MM.1S (cell line): ENCODE measurements at regions not wholly inside any gene's neighbourhood (a gene's known extent, or its start where the extent isn't known, plus 50 kb on each side); places are given as distances from the start of the nearest gene placed in this dataset.

Experiments
- DNase-seq: peaks from one replicate; pipeline ENCODE4 v3.0.0-alpha.2; 2015
- H2AFZ ChIP-seq: fragments of 300-600 bp; sonication (generic); 2 replicates; pipeline ENCODE4 v1.6.0; 2016; ENCODE audit warnings: antibody characterized with exemption, low read length
- H3F3A ChIP-seq: fragments of 300-600 bp; sonication (generic); 2 replicates; pipeline ENCODE4 v1.6.1; 2016; ENCODE audit warnings: mild to moderate bottlenecking, antibody characterized with exemption, low read length, moderate library complexity, mixed read lengths; ENCODE audit not compliant: insufficient read depth
- H3K27ac ChIP-seq: fragments of 300-600 bp; sonication (generic); 2 replicates; pipeline ENCODE4 v1.5.1; 2016; ENCODE audit warnings: mild to moderate bottlenecking, low read length
- H3K27me3 ChIP-seq: fragments of 300-600 bp; sonication (generic); replicated peaks from 2 replicates; pipeline ENCODE4 v1.6.0; 2016; ENCODE audit warnings: low read length; ENCODE audit not compliant: insufficient read depth
- H3K36me3 ChIP-seq: fragments of 300-600 bp; sonication (generic); replicated peaks from 2 replicates; pipeline ENCODE4 v1.6.1; 2016; ENCODE audit warnings: mild to moderate bottlenecking, low read length, mixed read lengths; ENCODE audit not compliant: insufficient read depth
- H3K4me1 ChIP-seq: fragments of 300-600 bp; sonication (generic); 2 replicates; pipeline ENCODE4 v1.6.1; 2016; ENCODE audit warnings: low read length, mixed read lengths
- H3K4me2 ChIP-seq: fragments of 300-600 bp; sonication (generic); 2 replicates; pipeline ENCODE4 v1.6.0; 2016; ENCODE audit warnings: low read depth, low read length
- H3K4me3 ChIP-seq: fragments of 300-600 bp; sonication (generic); 2 replicates; pipeline ENCODE4 v1.5.1; 2016; ENCODE audit warnings: low read length, mixed read lengths
- H3K79me2 ChIP-seq: fragments of 300-600 bp; sonication (generic); 2 replicates; pipeline ENCODE4 v1.6.1; 2016; ENCODE audit warnings: mixed run types, low read length, mixed read lengths
- H3K9ac ChIP-seq: fragments of 300-600 bp; sonication (generic); 2 replicates; pipeline ENCODE4 v1.6.1; 2016; ENCODE audit warnings: low read length, mixed read lengths
- H3K9me2 ChIP-seq: fragments of 300-600 bp; sonication (generic); replicated peaks from 2 replicates; pipeline ENCODE4 v1.6.1; 2016; ENCODE audit warnings: mild to moderate bottlenecking, low read length, mixed read lengths; ENCODE audit not compliant: insufficient read depth
- H3K9me3 ChIP-seq: fragments of 300-600 bp; sonication (generic); replicated peaks from 2 replicates; pipeline ENCODE4 v1.6.1; 2016; ENCODE audit warnings: mild to moderate bottlenecking, low read length, mixed read lengths; ENCODE audit not compliant: insufficient read depth
- H4K20me1 ChIP-seq: fragments of 300-600 bp; sonication (generic); 2 replicates; pipeline ENCODE4 v1.6.1; 2016; ENCODE audit warnings: mild to moderate bottlenecking, low read length, moderate library complexity, mixed read lengths; ENCODE audit not compliant: insufficient read depth
- EZH2 ChIP-seq: fragments of 300-600 bp; sonication (generic); optimal IDR thresholded peaks from 2 replicates; pipeline ENCODE3; 2017; ENCODE audit warnings: low read depth, mild to moderate bottlenecking, antibody characterized with exemption, low read length, mixed read lengths
- EZH2phosphoT487 ChIP-seq: fragments of 300-600 bp; sonication (generic); IDR thresholded peaks from 2 replicates; pipeline ENCODE4 v1.6.1; 2018; ENCODE audit warnings: antibody characterized with exemption, low read length
- TF ChIP-seq, protein P1 (sequence below): fragments of 300-600 bp; sonication (generic); IDR thresholded peaks from 2 replicates; pipeline ENCODE4 v1.5.1; 2016; ENCODE audit warnings: antibody characterized with exemption, low read length, mixed read lengths

DNA sequence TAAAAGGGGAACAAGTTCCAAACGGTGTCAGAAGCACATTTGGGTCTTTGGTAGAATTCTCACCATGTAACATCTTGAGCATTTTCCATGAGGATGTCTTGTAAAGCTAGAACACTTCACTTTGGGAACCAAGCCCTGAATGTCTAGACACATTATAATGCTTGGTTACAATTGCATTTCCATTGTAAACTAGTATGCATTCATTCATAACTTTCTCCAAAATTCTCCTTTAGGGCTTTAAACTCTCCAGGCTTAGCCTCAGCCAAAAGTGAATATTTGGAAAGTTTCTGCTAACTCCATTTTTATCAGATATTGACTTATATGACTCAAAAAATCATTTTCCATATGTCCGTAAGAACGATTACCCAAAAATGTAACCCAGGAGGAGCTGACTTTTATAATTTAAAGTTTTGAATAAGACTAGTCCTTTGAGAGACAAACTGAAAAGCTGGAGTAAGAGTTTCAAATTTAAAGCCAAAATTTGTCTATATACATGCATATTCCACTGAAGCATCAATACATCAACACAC lies 1170.4 kb downstream of the EFNB2 start:
- Histone ChIP-seq H3K9me2 (no peaks in the 10 kb centered on the region), H3K9ac (no peak overlapping the region), H4K20me1 (no peaks in the 10 kb centered on the region), H3K27ac (no peak overlapping the region), H3K27me3 (no peaks in the 10 kb centered on the region), H3K9me3 (no peaks in the 10 kb centered on the region), H3K36me3 (no peaks in the 10 kb centered on the region), H3K79me2 (no peaks in the 10 kb centered on the region), H3K4me2 (no peak overlapping the region), H3K4me1 (no peaks in the 10 kb centered on the region), H3F3A (no peaks in the 10 kb centered on the region), H3K4me3 (no peak overlapping the region), H2AFZ (no peak overlapping the region)
- TF ChIP-seq, protein P1, sequence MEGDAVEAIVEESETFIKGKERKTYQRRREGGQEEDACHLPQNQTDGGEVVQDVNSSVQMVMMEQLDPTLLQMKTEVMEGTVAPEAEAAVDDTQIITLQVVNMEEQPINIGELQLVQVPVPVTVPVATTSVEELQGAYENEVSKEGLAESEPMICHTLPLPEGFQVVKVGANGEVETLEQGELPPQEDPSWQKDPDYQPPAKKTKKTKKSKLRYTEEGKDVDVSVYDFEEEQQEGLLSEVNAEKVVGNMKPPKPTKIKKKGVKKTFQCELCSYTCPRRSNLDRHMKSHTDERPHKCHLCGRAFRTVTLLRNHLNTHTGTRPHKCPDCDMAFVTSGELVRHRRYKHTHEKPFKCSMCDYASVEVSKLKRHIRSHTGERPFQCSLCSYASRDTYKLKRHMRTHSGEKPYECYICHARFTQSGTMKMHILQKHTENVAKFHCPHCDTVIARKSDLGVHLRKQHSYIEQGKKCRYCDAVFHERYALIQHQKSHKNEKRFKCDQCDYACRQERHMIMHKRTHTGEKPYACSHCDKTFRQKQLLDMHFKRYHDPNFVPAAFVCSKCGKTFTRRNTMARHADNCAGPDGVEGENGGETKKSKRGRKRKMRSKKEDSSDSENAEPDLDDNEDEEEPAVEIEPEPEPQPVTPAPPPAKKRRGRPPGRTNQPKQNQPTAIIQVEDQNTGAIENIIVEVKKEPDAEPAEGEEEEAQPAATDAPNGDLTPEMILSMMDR: no peak
- no peak for TF ChIP-seq EZH2
- TF ChIP-seq EZH2phosphoT487: no peak
- DNase-seq: no peak

- no peak for TF ChIP-seq EZH2
- TF ChIP-seq, protein P1: no peak
- no peak for TF ChIP-seq EZH2phosphoT487
- H3K79me2 ChIP-seq: no peaks in the 10 kb centered on the region
- no peaks in the 10 kb centered on the region for H3K9me3 ChIP-seq
- no peaks in the 10 kb centered on the region for H3K36me3 ChIP-seq
- no peaks in the 10 kb centered on the region for H3K9me2 ChIP-seq
- H3K4me2 ChIP-seq: no peak overlapping the region
- no peaks in the 10 kb centered on the region for H4K20me1 ChIP-seq
- no peak overlapping the region for H3K4me3 ChIP-seq
- no peaks in the 10 kb centered on the region for H3K4me1 ChIP-seq
- no peaks in the 10 kb centered on the region for H3F3A ChIP-seq
- DNase-seq: no peak
- H3K9ac ChIP-seq: no peak overlapping the region
- H3K27ac ChIP-seq: no peak overlapping the region
- H3K27me3 ChIP-seq: no peaks in the 10 kb centered on the region
- no peak overlapping the region for H2AFZ ChIP-seq
These were observed 1171.3 kb downstream of the EFNB2 start for GRCh38 chr13:105364191-105364590.

GRCh38 chr13:105363261-105364190 lies 1171.9 kb downstream of the EFNB2 start:
- no peaks in the 10 kb centered on the region for H3K79me2 ChIP-seq
- H3K36me3 ChIP-seq: no peaks in the 10 kb centered on the region
- no peak for DNase-seq
- H2AFZ ChIP-seq: no peak overlapping the region
- H3K27ac ChIP-seq: no peak overlapping the region
- no peaks in the 10 kb centered on the region for H3K27me3 ChIP-seq
- no peak overlapping the region for H3K4me2 ChIP-seq
- no peak overlapping the region for H3K4me3 ChIP-seq
- H3K9me3 ChIP-seq: no peaks in the 10 kb centered on the region
- H3K9me2 ChIP-seq: no peaks in the 10 kb centered on the region
- H4K20me1 ChIP-seq: no peaks in the 10 kb centered on the region
- TF ChIP-seq, protein P1: no peak
- TF ChIP-seq EZH2phosphoT487 (no peak), EZH2 (no peak)
- H3K4me1 ChIP-seq: no peaks in the 10 kb centered on the region
- H3K9ac ChIP-seq: no peak overlapping the region
- no peaks in the 10 kb centered on the region for H3F3A ChIP-seq
